ENCODE measurements at regions not wholly inside any gene's neighbourhood (a gene's known extent, or its start where the extent isn't known, plus 50 kb on each side); places are given as distances from the start of the nearest gene placed in this dataset.

GRCh38 chr1:117795792-117796191 lies 133.6 kb downstream of the GDAP2 start:
- TF ChIP-seq CTCF (conservative IDR thresholded peaks at IDR 0.05) (no peak), ZFX (IDR thresholded peaks at IDR 0.05) (no peak)
